22Rv1 (cell line): ENCODE measurements at regions not wholly inside any gene's neighbourhood (a gene's known extent, or its start where the extent isn't known, plus 50 kb on each side); places are given as distances from the start of the nearest gene placed in this dataset.

Experiments used
- ZFX ChIP-seq: fragments of 450-650 bp; IDR thresholded peaks from 2 replicates; pipeline ENCODE4 v1.6.1; 2017; ENCODE audit warnings: antibody characterized with exemption, borderline replicate concordance
- TF ChIP-seq, protein P1 (sequence below): fragments of 450-650 bp; IDR thresholded peaks from 2 replicates; pipeline ENCODE4 v1.5.1; 2017; ENCODE audit warnings: mild to moderate bottlenecking

- TF ChIP-seq, protein P1, sequence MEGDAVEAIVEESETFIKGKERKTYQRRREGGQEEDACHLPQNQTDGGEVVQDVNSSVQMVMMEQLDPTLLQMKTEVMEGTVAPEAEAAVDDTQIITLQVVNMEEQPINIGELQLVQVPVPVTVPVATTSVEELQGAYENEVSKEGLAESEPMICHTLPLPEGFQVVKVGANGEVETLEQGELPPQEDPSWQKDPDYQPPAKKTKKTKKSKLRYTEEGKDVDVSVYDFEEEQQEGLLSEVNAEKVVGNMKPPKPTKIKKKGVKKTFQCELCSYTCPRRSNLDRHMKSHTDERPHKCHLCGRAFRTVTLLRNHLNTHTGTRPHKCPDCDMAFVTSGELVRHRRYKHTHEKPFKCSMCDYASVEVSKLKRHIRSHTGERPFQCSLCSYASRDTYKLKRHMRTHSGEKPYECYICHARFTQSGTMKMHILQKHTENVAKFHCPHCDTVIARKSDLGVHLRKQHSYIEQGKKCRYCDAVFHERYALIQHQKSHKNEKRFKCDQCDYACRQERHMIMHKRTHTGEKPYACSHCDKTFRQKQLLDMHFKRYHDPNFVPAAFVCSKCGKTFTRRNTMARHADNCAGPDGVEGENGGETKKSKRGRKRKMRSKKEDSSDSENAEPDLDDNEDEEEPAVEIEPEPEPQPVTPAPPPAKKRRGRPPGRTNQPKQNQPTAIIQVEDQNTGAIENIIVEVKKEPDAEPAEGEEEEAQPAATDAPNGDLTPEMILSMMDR = no peak
- TF ChIP-seq ZFX = no peak
These were observed 89.4 kb upstream of the AKR1E2 start for GRCh38 chr10:4736608-4737007.
